ENCODE measurements at regions not wholly inside any gene's neighbourhood (a gene's known extent, or its start where the extent isn't known, plus 50 kb on each side); places are given as distances from the start of the nearest gene placed in this dataset.

DNA sequence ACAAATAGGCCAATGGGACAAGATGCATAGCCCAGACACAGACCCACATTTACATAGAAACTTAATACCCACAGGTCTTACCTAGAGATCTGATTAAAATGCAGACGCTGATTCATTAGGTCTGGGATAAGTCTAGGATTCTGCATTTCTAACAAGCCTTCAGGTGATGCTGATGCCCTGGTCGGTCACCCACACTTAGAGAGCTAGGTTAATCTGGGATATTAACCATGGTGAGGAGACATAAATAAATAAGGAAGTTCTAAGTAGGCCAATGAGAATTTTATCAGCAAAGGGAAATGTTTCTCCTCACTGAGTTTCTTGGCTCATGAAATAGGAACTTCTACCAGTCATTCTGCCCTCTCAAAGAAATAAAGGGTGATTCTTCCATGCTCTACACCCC is 120.1 kb downstream of the BMP4 start:
- POLR2A ChIA-PET (ENCODE audit: low non-redundant PET) = no interaction called here
- CTCF ChIA-PET = interaction anchor here (0.6 kb wide), 1 partner anchor 256 kb away, joined by 4 read pairs; no protein-coding TSS in a partner anchor
- DNase-seq (ENCODE audit: low spot score) = no peak
- TF ChIP-seq CTCF (conservative IDR thresholded peaks at IDR 0.05; ENCODE audit: low read depth) = no peak
- H3K27ac ChIP-seq = no peak overlapping the region

GRCh38 chr14:53828820-53829219 is 127.8 kb downstream of the BMP4 start:
- ChIA-PET POLR2A (ENCODE audit: low non-redundant PET) (no interaction called here), CTCF (interaction anchor here (0.6 kb wide), 1 partner anchor 631 kb away, joined by 3 read pairs; no protein-coding TSS in a partner anchor)
- no peak overlapping the region for H3K27ac ChIP-seq
- no peak for DNase-seq (ENCODE audit: low spot score)
- no peak for TF ChIP-seq CTCF (conservative IDR thresholded peaks at IDR 0.05; ENCODE audit: low read depth)

GRCh38 chr14:53824061-53824460 is 132.6 kb downstream of the BMP4 start:
- DNase-seq (ENCODE audit: low spot score) = no peak
- CTCF ChIA-PET = interaction anchor here (0.5 to 0.7 kb wide), 2 partner anchors 584 to 1114 kb away, joined by 3 to 4 read pairs; no protein-coding TSS in a partner anchor

DNA sequence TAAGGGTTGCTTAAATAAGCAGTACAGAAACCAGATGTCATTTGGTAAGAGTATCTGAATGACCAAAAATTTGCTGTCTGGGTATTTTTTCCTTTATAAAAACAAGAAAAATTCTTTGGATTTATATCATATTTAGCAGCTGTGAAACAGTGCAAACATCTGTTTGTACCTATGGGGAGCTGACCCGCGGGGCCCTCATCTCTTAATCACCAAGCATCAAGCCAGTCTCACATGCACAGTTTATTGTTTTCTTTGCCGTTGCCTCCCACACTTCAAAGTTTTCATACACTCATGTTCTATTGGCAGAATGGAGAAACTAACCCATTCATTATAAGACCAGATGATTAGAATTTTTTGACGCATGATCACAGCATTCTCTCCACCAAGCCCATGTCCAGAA is 142.2 kb downstream of the BMP4 start:
- ChIA-PET POLR2A (ENCODE audit: low non-redundant PET) (no interaction called here), CTCF (no interaction called here)
- no peak for DNase-seq (ENCODE audit: low spot score)
- H3K27ac ChIP-seq = no peak overlapping the region
- no peak for TF ChIP-seq CTCF (conservative IDR thresholded peaks at IDR 0.05; ENCODE audit: low read depth)

More at GRCh38 chr14:53824061-53824460, 132.6 kb downstream of the BMP4 start:
- POLR2A ChIA-PET (ENCODE audit: low non-redundant PET) = no interaction called here
- no peak overlapping the region for H3K27ac ChIP-seq
- TF ChIP-seq CTCF (conservative IDR thresholded peaks at IDR 0.05; ENCODE audit: low read depth) = no peak

- no peak for DNase-seq (ENCODE audit: low spot score)
- no peak for TF ChIP-seq CTCF (conservative IDR thresholded peaks at IDR 0.05; ENCODE audit: low read depth)
- POLR2A ChIA-PET (ENCODE audit: low non-redundant PET) = no interaction called here
- CTCF ChIA-PET = no interaction called here
- H3K27ac ChIP-seq = no peak overlapping the region
Measured at GRCh38 chr14:53810221-53810620, 146.4 kb downstream of the BMP4 start.

DNA sequence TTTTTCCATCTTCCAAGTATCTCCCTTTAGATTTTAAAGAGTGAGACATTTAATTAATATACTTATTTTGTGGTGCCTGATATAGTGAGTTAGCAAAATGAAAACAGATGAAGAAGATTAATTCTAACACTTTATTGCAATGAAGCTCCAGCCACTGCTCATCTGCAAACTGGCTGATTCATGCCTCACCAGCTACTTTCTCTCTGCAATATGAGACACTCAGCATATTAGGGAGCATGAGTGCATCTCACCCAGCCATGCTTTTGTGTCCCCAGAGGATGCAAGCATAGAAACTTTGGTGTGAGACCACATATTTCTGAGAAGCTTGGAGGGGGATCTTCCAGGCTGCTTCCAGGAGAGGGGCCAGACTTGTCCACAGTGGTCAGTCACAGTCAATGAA is 148.6 kb downstream of the BMP4 start:
- DNase-seq (ENCODE audit: low spot score) = no peak
- no peak for TF ChIP-seq CTCF (conservative IDR thresholded peaks at IDR 0.05; ENCODE audit: low read depth)
- ChIA-PET CTCF (interaction anchor here (1.0 kb wide), 1 partner anchor 155 kb away, joined by 4 read pairs; no protein-coding TSS in a partner anchor), POLR2A (ENCODE audit: low non-redundant PET) (no interaction called here)
- no peak overlapping the region for H3K27ac ChIP-seq

DNA sequence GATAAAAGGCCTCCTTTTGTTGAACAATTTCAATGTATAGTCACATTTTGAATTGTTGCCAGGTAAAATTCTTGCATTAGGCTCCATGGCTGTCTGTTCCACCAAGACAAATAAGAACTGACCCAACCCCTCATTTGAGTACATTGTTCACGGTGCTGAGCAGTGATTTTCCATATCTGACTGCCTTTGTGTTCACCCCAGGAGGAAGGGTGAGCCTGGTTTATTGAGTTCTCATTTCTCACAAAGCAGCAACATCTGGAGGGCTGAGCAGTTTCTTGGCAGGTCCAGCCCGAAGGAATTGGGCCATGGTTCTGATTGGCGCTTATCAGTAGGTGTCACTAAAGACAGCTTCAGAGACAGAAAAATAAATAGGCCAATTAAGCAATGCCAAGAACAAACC is 149.1 kb downstream of the BMP4 start:
- TF ChIP-seq CTCF (conservative IDR thresholded peaks at IDR 0.05; ENCODE audit: low read depth) = no peak
- no peak for DNase-seq (ENCODE audit: low spot score)
- ChIA-PET POLR2A (ENCODE audit: low non-redundant PET) (no interaction called here), CTCF (no interaction called here)
- H3K27ac ChIP-seq = no peak overlapping the region
